ENCODE measurements at regions not wholly inside any gene's neighbourhood (a gene's known extent, or its start where the extent isn't known, plus 50 kb on each side); places are given as distances from the start of the nearest gene placed in this dataset.
"Not testable (repeated sequence)": the region's sequence is repeated elsewhere in the genome, so short reads cannot be mapped to it uniquely, and the experiment has no call there.

- ATAC-seq, result no peak
- DNase-seq (ENCODE audit: low read depth, low spot score), result no peak
- BruUV-seq (replicated peaks), result no TSS peak
- Histone ChIP-seq H3K4me1 (ENCODE audit: control insufficient read depth, insufficient read depth, low read length) (no peaks in the 10 kb centered on the region), H3K27me3 (ENCODE audit: control insufficient read depth, insufficient read depth, low read length) (no peaks in the 10 kb centered on the region), H3K4me3 (ENCODE audit: low read depth in 2 of 2, low read length in 2 of 2) (no peak overlapping the region), H3K9me3 (ENCODE audit: control insufficient read depth, insufficient read depth, low read depth, low read length) (no peaks in the 10 kb centered on the region), H3K27ac (ENCODE audit: low read length) (no peak overlapping the region), H3K36me3 (ENCODE audit: control insufficient read depth, insufficient read depth, low read length) (no peaks in the 10 kb centered on the region)
- intact Hi-C loops (cut with micrococcal nuclease; ENCODE audit: unreplicated experiment), result no loop called here
- POLR2A ChIA-PET, result no interaction called here
- in situ Hi-C loops (cut with HindIII; ENCODE audit: low pct_unique_long_range_greater_than_20kb, low sequenced_read_pairs), result no loop called here
- TF ChIP-seq CTCF (IDR thresholded peaks at IDR 0.05), result no peak
- no peak for TF ChIP-seq POLR2AphosphoS5 (IDR thresholded peaks at IDR 0.05; ENCODE audit: low read depth, low read length)
- TF ChIP-seq, protein P1, sequence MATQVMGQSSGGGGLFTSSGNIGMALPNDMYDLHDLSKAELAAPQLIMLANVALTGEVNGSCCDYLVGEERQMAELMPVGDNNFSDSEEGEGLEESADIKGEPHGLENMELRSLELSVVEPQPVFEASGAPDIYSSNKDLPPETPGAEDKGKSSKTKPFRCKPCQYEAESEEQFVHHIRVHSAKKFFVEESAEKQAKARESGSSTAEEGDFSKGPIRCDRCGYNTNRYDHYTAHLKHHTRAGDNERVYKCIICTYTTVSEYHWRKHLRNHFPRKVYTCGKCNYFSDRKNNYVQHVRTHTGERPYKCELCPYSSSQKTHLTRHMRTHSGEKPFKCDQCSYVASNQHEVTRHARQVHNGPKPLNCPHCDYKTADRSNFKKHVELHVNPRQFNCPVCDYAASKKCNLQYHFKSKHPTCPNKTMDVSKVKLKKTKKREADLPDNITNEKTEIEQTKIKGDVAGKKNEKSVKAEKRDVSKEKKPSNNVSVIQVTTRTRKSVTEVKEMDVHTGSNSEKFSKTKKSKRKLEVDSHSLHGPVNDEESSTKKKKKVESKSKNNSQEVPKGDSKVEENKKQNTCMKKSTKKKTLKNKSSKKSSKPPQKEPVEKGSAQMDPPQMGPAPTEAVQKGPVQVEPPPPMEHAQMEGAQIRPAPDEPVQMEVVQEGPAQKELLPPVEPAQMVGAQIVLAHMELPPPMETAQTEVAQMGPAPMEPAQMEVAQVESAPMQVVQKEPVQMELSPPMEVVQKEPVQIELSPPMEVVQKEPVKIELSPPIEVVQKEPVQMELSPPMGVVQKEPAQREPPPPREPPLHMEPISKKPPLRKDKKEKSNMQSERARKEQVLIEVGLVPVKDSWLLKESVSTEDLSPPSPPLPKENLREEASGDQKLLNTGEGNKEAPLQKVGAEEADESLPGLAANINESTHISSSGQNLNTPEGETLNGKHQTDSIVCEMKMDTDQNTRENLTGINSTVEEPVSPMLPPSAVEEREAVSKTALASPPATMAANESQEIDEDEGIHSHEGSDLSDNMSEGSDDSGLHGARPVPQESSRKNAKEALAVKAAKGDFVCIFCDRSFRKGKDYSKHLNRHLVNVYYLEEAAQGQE (IDR thresholded peaks at IDR 0.05; ENCODE audit: insufficient read depth in 1 of 2, low read depth in 2 of 2, low read length in 1 of 2), result no peak
- no peak for TF ChIP-seq TCF7L2 (IDR thresholded peaks at IDR 0.05; ENCODE audit: low read depth, low read length)
- no peak for TF ChIP-seq SIN3A (IDR thresholded peaks at IDR 0.05; ENCODE audit: borderline replicate concordance, insufficient read depth, low read depth, low read length)
- CTCF ChIA-PET, result no interaction called here
These were observed 1755.9 kb downstream of the TP53TG3F start for GRCh38 chr16:35215287-35215686.

- CTCF ChIA-PET; H3K4me3 ChIP-seq (ENCODE audit: low read depth in 2 of 2, low read length in 2 of 2); in situ Hi-C loops (cut with HindIII; ENCODE audit: low pct_unique_long_range_greater_than_20kb, low sequenced_read_pairs); DNase-seq (ENCODE audit: low read depth, low spot score); BruUV-seq (replicated peaks); intact Hi-C loops (cut with micrococcal nuclease; ENCODE audit: unreplicated experiment); H3K4me1 ChIP-seq (ENCODE audit: control insufficient read depth, insufficient read depth, low read length); H3K27ac ChIP-seq (ENCODE audit: low read length); H3K36me3 ChIP-seq (ENCODE audit: control insufficient read depth, insufficient read depth, low read length); POLR2A ChIA-PET; ATAC-seq; H3K27me3 ChIP-seq (ENCODE audit: control insufficient read depth, insufficient read depth, low read length); H3K9me3 ChIP-seq (ENCODE audit: control insufficient read depth, insufficient read depth, low read depth, low read length): not testable (repeated sequence)
These were observed 1756.8 kb downstream of the TP53TG3F start for GRCh38 chr16:35216261-35216660.

DNA sequence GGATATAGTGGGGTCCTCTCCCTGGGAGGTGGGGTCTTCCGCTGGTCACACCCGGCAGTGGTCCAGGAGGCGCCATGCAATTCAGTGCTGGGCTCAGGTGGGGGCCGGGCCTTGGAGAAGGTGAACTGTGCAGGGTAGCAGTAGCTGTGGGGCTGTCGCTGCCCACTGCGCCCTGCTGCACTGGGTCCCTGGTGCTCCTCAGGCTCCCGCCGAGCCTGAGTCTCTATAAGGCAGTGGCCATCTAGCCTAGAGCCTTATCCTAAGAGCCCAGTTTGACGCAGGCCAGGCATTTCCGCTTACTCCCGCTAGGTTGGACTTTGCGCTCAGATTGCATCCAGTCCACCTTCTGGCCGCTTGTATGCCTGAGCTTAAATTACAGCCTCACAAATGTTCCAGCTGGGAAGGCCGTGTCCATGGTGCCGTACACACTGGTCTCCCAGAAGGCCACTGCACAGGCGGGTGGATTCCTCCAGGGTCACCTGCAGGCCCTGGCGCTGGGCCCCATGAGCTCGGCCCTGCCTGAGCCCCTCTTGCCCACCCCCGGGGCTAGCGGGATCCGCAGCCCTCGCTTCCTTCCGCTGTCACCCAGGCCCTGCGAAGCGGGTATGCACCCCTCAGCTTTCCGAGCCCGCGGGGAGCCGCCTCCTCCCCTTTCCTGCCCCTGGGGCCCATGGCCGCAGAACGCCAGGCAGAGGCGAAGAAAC is 1762.2 kb downstream of the TP53TG3F start:
- no TSS peak for BruUV-seq (replicated peaks)
- in situ Hi-C loops (cut with HindIII; ENCODE audit: low pct_unique_long_range_greater_than_20kb, low sequenced_read_pairs) (no loop called here), intact Hi-C loops (cut with micrococcal nuclease; ENCODE audit: unreplicated experiment) (no loop called here)
- Histone ChIP-seq H3K27ac (ENCODE audit: low read length) (no peak overlapping the region), H3K27me3 (ENCODE audit: control insufficient read depth, insufficient read depth, low read length) (no peaks in the 10 kb centered on the region), H3K36me3 (ENCODE audit: control insufficient read depth, insufficient read depth, low read length) (no peaks in the 10 kb centered on the region), H3K4me1 (ENCODE audit: control insufficient read depth, insufficient read depth, low read length) (no peaks in the 10 kb centered on the region), H3K4me3 (ENCODE audit: low read depth in 2 of 2, low read length in 2 of 2) (no peak overlapping the region), H3K9me3 (ENCODE audit: control insufficient read depth, insufficient read depth, low read depth, low read length) (no peaks in the 10 kb centered on the region)
- CTCF ChIA-PET, result no interaction called here
- POLR2A ChIA-PET, result no interaction called here
- ATAC-seq (no peak), DNase-seq (ENCODE audit: low read depth, low spot score) (no peak)
- TF ChIP-seq POLR2AphosphoS5 (IDR thresholded peaks at IDR 0.05; ENCODE audit: low read depth, low read length) (no peak), SIN3A (IDR thresholded peaks at IDR 0.05; ENCODE audit: borderline replicate concordance, insufficient read depth, low read depth, low read length) (no peak), CTCF (IDR thresholded peaks at IDR 0.05) (no peak), TCF7L2 (IDR thresholded peaks at IDR 0.05; ENCODE audit: low read depth, low read length) (no peak)
- TF ChIP-seq, protein P1 (IDR thresholded peaks at IDR 0.05; ENCODE audit: insufficient read depth in 1 of 2, low read depth in 2 of 2, low read length in 1 of 2), result no peak

Measured in Panc1 (cell line).